SW 1271 (cell line): ENCODE measurements at regions not wholly inside any gene's neighbourhood (a gene's known extent, or its start where the extent isn't known, plus 50 kb on each side); places are given as distances from the start of the nearest gene placed in this dataset.
"Not testable (repeated sequence)": the region's sequence is repeated elsewhere in the genome, so short reads cannot be mapped to it uniquely, and the experiment has no call there.

Experiments
- DNase-seq, 2 experiments: peaks; one replicate each; lab custom pipeline; 2025; lab: John Stamatoyannopoulos, UW

DNA sequence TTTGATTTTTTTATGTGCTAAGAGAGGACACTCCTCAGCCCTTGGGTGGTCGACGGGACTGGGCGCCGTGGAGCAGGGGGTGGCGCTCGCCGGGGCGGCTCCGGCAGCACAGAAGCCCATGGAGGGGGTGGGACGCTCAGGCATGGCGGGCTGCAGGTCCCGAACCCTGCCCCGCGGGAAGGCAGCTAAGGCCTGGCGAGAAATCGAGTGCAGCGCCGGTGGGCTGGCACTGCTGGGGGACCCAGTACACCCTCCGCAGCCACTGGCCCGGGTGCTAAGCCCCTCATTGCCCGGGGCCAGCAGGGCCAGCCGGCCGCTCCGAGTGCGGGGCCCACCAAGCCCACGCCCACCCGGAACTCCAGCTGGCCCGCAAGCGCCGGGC lies 669.7 kb upstream of the CTNND2 start:
- DNase-seq: not testable (repeated sequence)

DNA sequence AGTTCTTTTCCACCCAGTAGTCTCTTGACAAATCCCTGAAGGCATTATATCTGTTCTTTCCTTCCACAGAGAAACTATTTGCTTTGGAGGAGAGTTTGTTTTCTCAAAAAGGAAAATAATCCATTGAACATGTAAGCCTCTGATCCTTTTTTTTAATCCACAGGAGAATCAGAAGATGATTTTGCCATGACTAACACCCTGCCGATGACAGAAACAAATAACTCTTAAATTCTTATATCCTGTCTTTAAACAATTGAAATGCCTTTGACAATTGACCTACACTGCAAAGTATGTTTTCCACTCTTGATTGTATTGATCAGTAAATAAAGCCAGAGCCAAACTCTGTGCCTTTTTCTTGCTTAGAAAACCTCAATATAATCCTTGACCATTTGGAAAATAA lies 666.4 kb upstream of the CTNND2 start:
- DNase-seq: no peak

DNA sequence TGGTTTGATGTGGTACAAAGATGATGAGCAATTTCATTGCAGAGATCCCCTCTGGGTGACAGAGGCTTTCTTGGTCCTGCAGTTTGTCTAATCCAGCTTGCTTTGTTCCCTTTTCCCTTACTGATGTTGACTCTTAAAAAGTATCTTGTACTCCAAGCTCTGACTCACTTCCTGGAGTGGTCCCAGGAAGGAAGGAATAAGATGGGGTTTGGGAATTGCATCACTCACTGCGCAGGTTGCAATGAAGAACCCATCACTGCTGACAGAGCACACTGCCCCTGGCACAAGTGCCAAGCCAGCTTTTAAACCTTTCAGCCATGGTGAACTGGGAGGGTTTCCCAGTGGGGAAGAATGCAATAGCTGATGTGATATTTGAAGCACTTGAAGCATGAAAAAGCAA lies 662.2 kb upstream of the CTNND2 start:
- no peak for DNase-seq

DNA sequence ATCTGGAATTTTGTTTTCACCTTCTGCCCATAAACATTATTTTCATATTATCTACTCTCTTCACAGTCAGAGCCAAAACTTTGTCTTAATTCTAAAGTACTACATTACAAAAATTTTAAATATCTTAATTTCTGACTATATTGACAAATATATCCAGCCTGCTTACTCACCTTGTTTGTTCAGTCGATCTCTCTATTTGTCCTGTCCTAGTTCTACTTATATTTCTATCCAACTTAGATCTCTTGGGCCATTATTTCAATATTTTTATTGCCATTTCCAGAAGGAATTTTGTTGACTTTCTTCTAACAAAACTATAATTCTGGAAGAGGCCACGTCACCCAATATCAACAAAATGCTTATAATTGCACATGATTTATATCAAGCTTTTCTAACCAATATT lies 652.8 kb upstream of the CTNND2 start:
- DNase-seq: no peak

DNA sequence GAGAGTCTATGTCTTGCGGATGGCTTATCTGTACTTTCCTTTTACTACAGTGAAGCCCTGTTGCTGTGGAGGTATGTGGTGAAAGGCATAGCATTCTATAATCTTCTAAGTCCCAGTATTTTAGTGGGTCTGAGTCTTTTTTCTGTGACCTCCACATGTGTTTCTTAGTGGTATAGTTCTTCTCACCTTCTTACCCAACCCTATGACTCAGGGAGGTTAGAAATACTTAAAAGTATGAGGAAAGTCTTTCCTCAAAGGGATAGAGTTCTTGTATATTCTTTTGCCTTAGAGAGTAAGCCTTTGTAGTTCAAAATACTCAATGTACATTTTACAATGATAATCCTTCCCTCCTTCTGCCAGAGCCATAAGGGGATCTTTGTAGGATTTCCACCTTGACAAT lies 621.9 kb upstream of the CTNND2 start:
- no peak for DNase-seq

DNA sequence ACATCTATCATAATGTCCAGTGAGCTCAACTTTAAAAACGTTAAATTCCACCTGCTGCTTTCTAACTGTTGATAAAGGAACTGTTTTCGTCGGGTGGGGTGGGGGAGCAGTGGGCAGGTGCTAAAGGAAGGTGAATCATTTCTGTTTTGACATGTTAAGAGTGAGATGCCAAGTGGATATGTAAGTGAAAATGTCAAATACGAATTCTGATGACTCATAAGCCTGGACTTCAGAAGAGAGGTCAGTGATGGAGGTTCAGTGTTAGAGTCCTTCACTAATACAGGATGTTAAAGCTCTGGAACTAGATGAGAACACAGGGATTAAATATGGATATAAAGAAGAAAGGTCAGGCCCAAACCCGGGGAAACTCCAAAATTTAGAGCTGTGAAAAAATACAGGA lies 617.9 kb upstream of the CTNND2 start:
- DNase-seq: peak; percentile 13 to 51

DNA sequence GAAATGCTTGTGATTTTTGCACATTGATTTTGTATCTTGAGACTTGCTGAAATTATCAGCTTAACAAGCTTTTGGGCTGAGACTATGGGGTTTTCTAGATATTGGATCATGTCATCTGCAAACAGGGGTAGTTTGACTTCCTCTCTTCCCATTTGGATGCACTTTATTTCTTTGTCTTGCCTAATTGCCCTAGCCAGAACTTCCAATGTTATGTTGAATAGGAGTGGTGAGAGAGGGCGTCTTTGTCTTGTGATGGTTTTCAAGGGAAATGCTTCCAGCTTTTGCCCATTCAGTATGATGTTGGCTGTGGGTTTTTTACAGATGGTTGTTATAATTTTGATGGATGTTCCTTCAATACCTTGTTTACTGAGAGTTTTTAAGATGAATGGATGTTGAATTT lies 600.7 kb upstream of the CTNND2 start:
- DNase-seq: not testable (repeated sequence)

DNA sequence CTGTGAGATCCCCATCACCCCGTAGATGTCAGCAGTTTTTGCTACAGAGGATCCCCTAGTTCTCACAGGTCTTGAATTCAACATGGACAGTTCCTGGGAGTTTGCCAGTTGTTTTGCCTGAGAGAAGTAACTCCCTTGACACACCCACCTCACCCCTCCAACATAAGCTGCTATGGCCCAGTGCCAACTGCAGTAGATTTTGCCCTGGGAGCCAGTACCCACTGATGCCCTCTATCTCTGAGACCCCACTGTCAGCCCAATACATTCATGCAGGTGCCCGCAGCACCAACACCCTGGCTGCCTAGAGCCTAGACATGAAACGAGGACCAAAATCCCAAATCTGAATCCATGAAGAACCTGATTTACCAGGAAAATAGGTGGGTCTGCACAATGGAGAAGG lies 583.9 kb upstream of the CTNND2 start:
- DNase-seq: no peak

DNA sequence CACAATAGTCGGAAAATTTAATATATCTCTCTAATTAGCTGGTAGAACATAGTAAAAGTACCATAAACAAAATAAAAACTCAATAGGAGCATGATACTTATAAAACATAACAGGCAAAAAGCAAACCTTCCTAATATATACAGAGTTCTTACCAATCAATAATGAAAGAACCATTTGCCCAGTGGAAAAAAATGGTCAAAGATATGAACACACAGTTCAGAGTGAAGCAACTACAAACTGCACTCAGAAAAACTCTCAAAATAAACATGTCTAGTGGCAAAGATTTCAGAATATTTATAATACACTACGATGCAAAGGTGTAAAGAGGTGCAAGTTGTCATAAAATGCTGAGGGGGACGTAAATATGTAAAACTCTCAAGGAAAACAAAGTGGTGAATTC lies 576.2 kb upstream of the CTNND2 start:
- no peak for DNase-seq

DNA sequence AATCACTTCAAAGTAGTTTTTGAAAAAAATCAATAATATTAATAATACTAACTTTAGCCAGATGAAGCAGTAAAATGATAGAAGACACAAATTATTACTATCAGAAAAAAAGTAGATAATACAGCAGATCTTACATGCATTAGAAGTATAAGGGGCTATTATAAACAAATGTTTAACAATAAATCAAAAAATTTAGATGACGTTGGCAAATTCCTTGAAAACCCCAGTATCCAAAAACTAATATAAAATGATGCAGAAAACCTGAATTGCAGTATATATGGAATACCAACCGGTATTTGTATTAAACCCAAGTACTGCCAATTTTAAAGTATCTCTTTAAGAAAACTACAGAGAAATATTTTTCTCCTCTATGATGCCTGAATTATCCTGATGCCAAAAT lies 573.3 kb upstream of the CTNND2 start:
- DNase-seq: no peak

DNA sequence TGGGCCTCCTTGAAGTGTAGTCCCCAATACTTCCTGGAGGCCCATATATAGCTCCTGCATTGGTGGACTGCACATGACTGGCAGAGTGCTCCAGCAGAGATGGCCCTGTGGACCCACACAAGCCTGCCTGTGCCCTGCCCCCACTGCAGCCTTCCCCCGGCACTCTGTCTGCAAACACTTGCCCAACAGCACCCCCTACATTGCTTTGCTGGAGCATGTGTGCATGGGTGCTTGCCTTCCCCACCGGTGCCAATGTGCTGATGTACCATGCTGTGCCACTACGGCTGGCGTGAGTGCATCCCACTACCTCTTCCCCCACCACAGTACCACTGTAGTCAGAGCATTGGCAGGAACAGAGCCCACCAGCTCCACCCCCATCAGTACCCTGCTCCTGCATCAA lies 563.6 kb upstream of the CTNND2 start:
- no peak for DNase-seq

DNA sequence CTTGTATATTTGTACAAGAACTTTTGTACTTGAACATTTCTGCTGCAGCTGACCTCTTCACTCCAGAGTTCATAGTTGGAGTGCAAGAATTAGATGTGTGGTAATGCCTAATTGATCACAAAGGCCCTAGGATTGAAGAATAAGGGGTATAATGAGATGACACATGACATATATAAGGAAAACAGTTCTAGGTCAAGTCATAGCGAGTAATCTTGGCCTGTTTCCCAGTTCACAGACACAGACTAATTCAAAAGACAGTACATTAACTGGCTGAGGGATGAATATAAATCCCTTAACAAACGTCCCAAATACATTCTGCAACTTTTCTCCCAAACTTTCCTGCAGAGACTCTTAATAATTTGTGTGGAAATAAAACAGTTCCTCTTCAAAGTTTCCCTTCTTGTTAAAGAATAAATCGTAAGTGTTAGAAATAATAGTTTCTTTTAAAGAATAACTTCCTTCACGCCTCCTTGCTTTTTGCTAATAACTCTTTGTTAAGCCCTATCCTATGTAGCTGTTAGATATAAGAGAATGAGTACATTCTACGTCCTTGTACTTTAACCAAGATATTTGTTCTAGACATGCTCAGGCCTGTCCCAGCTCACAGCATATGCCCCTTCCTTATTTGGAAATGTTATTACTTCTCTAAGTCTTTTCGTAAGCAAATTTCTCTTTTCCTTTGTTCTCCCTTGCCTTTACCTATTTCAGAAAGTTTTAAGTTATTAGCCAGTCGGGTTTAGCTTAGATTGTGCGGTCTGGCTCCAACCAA lies 556.4 kb upstream of the CTNND2 start:
- DNase-seq: no peak

DNA sequence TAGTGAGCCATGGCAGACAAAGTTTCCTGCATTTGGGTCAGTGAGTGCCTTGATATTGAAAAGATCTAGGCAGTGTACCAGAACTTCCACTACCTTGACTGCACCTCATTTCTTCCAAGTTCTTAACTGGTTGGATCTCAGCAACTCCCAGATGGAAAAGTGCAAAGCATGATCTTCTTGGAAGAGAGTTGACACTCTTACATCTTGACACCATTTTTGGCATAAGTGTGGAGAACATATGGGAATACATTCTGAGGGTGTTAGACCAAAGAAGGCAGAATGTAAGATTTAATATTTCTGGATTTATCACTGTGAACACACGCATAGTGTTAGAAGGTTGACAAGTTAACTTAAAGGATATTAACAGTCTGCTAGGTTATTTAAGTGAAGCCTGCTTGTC lies 555.1 kb upstream of the CTNND2 start:
- DNase-seq: no peak

DNA sequence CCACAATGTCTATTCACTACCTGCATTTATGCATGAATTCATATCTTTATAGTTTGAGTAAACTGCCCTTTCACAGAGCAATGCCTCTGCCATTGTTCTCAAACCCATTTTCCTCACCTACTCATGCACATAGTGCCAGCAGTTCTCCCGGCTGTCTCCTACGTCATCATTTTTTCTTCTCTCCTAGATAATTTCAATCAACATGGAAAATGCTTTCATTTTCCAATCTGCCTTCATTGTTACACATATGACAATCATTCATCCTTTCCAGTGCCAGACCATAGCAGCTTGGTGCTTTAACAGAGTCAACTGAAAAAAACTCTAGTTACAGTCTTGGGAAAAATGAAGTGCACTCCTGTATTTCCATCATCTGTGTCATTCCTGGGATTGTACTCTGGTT lies 514.8 kb upstream of the CTNND2 start:
- DNase-seq: no peak

DNA sequence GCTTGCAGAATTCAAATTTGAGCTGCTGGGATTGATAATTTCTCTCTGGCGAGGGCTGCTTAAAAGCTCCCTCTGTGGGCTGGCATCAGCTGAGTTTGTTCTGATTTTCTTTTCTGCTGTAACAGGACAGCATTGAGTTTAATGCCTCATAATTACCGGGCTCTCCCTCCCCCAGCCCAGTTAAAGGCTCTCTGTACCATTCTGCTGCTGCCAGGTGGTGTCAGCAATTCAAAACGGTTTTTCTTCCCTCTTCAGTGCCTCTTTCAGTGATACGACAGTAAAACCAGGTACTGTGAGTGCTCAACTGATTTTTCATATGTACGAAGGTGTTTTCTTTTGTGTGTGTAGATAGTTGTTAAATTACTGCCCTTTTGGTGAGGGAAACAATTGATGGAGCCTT lies 509.3 kb upstream of the CTNND2 start:
- DNase-seq: no peak

DNA sequence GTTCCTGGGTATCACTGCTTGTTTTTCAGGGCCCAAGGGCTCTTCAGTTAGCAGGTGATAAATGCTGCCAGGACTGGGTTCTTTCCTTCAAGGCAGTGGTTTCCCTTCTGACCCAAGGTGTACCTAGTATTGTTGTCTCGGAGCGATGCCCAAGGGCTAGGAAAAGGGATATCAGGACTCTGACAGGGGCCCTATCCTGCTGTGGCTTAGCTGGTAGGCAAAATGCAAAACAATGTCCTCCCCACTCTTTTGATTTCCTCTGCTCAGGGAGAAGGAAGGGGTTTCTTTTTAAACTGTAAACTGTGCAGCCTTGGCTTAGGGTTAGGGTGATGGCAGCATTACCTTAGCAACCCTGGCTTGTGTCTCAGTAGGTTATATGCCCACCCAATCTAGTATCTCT lies 508.8 kb upstream of the CTNND2 start:
- no peak for DNase-seq

DNA sequence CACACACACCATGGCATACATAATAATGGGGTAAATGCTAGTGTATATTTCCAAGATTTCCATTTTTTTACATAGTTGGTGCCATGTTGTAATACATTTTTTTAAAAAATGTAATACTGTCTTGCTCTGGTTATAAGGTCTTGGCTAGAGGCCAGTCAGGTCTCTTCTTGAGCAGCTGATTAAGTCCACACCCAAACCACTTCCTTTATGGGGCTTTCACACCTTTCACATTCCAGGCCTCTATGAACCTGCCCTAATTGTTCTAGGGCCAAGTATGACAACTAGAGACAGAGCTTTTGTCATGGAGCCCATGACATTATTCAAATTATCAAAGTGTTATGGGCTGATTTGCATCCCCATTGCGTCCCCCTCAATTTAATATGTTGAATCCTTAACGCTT lies 495.6 kb upstream of the CTNND2 start:
- no peak for DNase-seq

DNA sequence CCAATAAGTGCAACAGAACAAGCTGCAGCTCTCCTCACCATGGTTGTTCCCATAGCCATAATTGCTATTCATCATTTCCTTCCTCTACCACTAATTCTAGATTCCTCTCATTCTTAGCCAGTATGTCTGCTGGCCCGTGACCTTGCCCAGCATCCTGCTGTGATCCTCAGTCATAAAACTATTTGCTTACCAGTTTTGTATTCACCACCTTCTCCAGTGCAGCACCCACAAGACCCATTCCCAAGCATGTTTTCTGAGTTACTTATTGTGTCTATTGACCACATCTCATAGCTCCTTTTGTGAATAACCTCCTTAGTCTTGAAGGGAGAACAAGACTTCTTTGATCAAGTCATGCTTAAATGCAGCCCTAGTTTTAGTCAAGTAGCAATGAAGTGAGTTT lies 488.0 kb upstream of the CTNND2 start:
- DNase-seq: peak in 1 of 2 experiments; percentile 8

DNA sequence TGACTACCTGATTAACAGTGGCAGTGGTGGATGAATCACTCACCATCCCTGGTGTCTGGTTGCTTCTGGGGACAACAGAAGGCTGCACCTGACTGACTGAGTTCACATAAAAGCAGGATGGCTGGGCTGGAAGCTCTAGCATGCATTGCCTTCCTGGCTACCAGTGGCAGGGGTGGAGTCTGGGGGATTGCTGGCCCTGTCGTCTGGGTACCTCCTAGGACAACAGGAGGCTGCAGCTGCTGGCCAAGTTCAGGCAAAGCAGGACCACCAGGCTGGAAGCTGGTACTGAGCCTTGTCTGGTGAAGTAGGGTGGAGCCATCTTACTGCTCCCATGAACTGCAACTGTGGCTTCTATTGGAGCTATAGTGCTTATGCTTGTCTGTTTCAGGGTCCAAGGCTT lies 480.8 kb upstream of the CTNND2 start:
- DNase-seq: no peak

DNA sequence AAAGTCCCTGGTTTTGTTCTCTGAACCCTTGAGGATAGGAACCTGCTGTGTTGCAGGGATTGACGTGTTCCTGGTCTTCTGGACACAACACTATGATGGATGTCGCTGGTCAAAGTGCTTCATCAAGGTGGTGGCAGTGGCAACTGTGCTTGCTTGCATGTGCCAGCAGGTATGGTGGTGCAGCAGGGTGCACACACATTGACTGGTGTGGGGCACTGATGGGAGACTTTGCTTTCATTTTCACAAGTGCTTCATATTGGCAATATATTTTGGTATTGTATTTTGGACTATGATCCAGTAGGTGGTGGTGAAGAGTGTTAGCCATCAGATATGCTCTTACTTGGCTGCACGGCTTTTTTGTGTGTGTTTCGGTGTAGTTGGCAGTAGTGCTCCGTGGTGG lies 479.8 kb upstream of the CTNND2 start:
- no peak for DNase-seq

DNA sequence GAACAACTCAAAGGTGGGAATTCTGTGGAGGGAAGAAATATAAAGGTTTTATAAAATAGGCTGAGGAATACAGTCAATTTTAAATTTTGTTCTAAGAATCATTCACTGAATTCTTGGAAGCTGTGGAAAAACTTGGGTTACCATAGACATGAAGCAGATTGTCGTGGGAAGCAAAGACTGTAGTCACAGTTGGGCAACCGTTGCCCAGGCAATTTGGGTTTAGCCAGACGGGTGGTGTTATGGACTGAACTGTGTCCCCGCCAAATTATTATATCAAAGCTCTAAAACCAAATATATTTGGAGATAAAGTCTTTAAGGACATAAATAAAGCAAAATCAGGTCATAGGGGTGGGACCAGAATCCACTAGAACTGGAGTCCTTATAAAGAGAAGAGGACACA lies 463.7 kb upstream of the CTNND2 start:
- DNase-seq: no peak

DNA sequence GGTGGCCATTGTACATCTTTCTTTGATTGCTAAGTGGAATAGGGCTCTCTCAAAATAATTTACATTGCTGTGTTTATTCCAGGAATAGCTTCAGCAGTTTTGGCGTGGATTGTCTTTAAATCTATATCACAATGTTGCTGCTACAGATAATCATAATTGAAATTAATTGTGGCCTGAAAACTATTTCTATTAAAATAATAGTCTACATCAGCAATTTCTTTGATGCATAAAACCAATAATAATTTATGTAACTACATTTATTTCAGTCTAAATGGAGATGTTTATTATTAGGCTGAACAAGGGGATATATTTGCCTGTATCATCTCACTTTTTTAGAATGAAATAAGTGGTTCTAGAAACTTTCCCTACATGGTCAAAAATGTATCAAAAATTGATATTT lies 456.0 kb upstream of the CTNND2 start:
- DNase-seq: no peak

DNA sequence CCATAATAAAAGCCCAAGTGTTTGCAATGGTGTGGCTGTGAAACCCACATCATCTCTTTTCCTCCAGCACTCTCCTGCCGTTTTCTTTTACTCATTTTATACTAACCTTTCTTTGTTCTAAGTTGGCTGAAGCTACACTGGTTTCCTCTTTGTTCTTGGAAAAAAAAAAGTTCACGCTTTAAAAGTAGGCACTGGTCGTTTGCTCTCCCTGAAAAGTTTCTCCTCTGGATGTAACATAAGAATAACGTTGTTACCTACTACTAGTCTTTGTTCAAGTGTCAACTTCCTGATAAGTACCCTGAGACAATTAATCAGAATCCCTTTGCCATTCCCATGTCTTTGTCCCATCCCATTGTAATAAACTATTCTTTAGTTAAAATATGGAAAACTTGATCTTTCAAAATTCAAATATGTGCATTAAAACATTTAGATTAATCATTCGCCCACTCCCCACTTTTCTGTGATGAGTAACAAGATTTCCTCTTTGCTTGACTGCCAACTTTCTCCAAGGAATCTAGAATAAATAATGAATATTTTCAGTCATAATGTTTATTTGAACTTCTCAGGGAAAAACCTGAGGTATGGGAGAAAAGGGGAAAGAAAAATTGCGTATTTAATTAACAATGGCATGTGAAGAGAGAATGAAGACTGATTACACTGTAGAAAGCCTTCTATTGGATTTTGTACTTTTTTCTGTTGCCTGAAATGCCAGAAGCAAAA lies 454.3 kb upstream of the CTNND2 start:
- no peak for DNase-seq

DNA sequence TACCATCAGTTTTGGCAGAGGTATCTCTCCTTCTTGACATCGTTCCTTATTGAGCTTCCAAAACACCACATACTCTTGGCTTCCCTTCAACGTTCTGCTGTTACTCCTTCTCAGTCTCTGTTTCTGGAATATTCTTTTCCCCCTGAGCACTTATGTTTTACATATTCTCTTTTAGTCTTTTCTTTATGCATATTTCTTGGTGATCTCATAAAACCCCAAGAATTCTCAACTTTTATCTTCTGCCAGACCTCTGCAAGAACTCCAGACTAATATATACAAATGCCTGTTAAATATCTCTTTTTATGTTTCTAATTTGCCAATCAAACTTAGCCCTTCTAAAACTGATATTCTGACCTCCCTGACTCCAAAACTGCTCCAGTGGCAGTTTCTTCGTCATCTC lies 453.4 kb upstream of the CTNND2 start:
- DNase-seq: no peak
